ENCODE measurements at regions not wholly inside any gene's neighbourhood (a gene's known extent, or its start where the extent isn't known, plus 50 kb on each side); places are given as distances from the start of the nearest gene placed in this dataset.

GRCh38 chr19:31089681-31090080 is 259.6 kb downstream of the TSHZ3 start:
- TF ChIP-seq FOXK2 (IDR thresholded peaks at IDR 0.05), result no peak
- TF ChIP-seq TARDBP (IDR thresholded peaks at IDR 0.05), result no peak
- no peak for TF ChIP-seq BHLHE40 (IDR thresholded peaks at IDR 0.05; ENCODE audit: borderline replicate concordance)
- TF ChIP-seq LEF1 (IDR thresholded peaks at IDR 0.05; ENCODE audit: borderline replicate concordance), result no peak
- no peak for TF ChIP-seq SP1 (IDR thresholded peaks at IDR 0.05)
- no peak for TF ChIP-seq SUZ12 (IDR thresholded peaks at IDR 0.05)
- TF ChIP-seq HDGF (IDR thresholded peaks at IDR 0.05; ENCODE audit: borderline replicate concordance), result no peak
- TF ChIP-seq FOXM1 (IDR thresholded peaks at IDR 0.05; ENCODE audit: borderline replicate concordance), result no peak
- TF ChIP-seq FOXA1 (IDR thresholded peaks at IDR 0.05), result no peak
- no peak for TF ChIP-seq L3MBTL2 (conservative IDR thresholded peaks at IDR 0.05)
- no peak for TF ChIP-seq PKNOX1 (IDR thresholded peaks at IDR 0.05)
- TF ChIP-seq NFRKB (IDR thresholded peaks at IDR 0.05), result no peak

All from HEK293T (cell line).